ENCODE measurements at regions not wholly inside any gene's neighbourhood (a gene's known extent, or its start where the extent isn't known, plus 50 kb on each side); places are given as distances from the start of the nearest gene placed in this dataset.

DNA sequence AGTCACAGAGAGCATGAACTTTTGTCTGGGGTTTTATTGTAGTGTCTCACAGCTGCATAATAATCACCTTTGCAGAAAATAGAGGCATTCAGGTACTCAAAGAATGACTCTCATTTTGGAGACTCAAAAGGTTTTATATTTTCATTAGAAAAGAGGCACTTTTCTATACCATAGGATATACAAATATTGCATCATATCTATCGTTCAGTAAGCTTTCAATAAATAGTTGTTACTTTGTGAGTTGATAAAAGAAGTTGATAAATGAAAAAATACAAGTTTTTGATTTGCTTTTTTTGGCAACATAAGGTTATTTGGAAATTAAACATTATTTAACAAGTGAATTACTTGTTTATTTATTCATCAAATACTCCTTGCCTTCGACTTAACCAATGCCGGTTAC lies 279.9 kb downstream of the ARL4A start:
- H3K9ac ChIP-seq (ENCODE audit: low read depth, low read length) = no peak overlapping the region
- H3K27ac ChIP-seq (ENCODE audit: low read length) = no peak overlapping the region
- H3K9me3 ChIP-seq (ENCODE audit: insufficient read depth, low read length, severe bottlenecking) = no peaks in the 10 kb centered on the region
- ATAC-seq (ENCODE audit: insufficient read depth, low read depth) (no peak), DNase-seq (no peak)
- H4K20me1 ChIP-seq (ENCODE audit: insufficient read depth, low read length) = no peaks in the 10 kb centered on the region
- no peak for TF ChIP-seq EZH2 (IDR thresholded peaks at IDR 0.05; ENCODE audit: borderline replicate concordance, low read depth, low read length, severe bottlenecking)
- TF ChIP-seq, protein P1, sequence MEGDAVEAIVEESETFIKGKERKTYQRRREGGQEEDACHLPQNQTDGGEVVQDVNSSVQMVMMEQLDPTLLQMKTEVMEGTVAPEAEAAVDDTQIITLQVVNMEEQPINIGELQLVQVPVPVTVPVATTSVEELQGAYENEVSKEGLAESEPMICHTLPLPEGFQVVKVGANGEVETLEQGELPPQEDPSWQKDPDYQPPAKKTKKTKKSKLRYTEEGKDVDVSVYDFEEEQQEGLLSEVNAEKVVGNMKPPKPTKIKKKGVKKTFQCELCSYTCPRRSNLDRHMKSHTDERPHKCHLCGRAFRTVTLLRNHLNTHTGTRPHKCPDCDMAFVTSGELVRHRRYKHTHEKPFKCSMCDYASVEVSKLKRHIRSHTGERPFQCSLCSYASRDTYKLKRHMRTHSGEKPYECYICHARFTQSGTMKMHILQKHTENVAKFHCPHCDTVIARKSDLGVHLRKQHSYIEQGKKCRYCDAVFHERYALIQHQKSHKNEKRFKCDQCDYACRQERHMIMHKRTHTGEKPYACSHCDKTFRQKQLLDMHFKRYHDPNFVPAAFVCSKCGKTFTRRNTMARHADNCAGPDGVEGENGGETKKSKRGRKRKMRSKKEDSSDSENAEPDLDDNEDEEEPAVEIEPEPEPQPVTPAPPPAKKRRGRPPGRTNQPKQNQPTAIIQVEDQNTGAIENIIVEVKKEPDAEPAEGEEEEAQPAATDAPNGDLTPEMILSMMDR (IDR thresholded peaks at IDR 0.05; ENCODE audit: borderline replicate concordance, extremely low read depth, low read length, poor library complexity, severe bottlenecking) = no peak
- no peaks in the 10 kb centered on the region for H3K36me3 ChIP-seq (ENCODE audit: insufficient read depth, low read length)
- no peak overlapping the region for H2AFZ ChIP-seq (ENCODE audit: low read depth, low read length)
- no peak overlapping the region for H3K4me2 ChIP-seq (ENCODE audit: insufficient read depth, low read length)
- no peaks in the 10 kb centered on the region for H3K79me2 ChIP-seq (ENCODE audit: insufficient read depth, low read length)
- H3K4me1 ChIP-seq (ENCODE audit: insufficient read depth, low read length) = no peaks in the 10 kb centered on the region
- H3K27me3 ChIP-seq (ENCODE audit: insufficient read depth, low read length, poor library complexity) = no peaks in the 10 kb centered on the region
- no peak overlapping the region for H3K4me3 ChIP-seq (ENCODE audit: low read depth in 1 of 2, low read length in 2 of 2)

DNA sequence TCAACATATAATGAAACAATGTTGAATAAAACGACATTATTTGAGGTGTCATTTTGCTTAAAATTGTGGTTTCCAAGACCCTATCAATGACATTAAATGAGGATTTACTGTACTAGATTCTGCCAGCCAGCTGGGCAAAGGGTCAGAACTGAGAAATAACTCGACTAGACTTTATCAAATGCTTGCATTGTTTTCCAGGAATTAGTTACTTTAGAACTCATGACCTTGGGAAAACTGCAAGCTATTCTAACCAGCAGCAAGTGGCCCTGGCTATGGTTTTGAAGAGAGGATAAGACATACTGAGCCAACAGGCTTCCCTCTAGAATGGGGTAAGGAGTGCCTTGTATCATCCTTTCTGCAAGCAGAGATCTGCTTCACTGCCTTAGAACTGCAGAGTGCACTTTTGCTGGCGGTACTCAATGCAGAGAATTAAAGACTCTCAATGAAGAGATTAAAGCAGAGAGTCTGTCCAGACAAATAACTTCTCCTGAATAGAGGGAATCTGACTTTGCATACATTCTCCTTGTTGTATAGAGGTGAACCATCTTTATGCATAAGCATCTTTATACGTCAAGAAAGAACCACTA lies 281.5 kb downstream of the ARL4A start:
- DNase-seq (no peak), ATAC-seq (ENCODE audit: insufficient read depth, low read depth) (no peak)
- Histone ChIP-seq H3K79me2 (ENCODE audit: insufficient read depth, low read length) (no peaks in the 10 kb centered on the region), H3K36me3 (ENCODE audit: insufficient read depth, low read length) (no peaks in the 10 kb centered on the region), H3K4me1 (ENCODE audit: insufficient read depth, low read length) (no peaks in the 10 kb centered on the region), H3K27ac (ENCODE audit: low read length) (no peak overlapping the region), H3K9me3 (ENCODE audit: insufficient read depth, low read length, severe bottlenecking) (no peaks in the 10 kb centered on the region), H4K20me1 (ENCODE audit: insufficient read depth, low read length) (no peaks in the 10 kb centered on the region), H3K4me2 (ENCODE audit: insufficient read depth, low read length) (no peak overlapping the region), H3K9ac (ENCODE audit: low read depth, low read length) (no peak overlapping the region), H2AFZ (ENCODE audit: low read depth, low read length) (no peak overlapping the region), H3K27me3 (ENCODE audit: insufficient read depth, low read length, poor library complexity) (no peaks in the 10 kb centered on the region), H3K4me3 (ENCODE audit: low read depth in 1 of 2, low read length in 2 of 2) (no peak overlapping the region)
- TF ChIP-seq, protein P1 (IDR thresholded peaks at IDR 0.05; ENCODE audit: borderline replicate concordance, extremely low read depth, low read length, poor library complexity, severe bottlenecking) = no peak
- no peak for TF ChIP-seq EZH2 (IDR thresholded peaks at IDR 0.05; ENCODE audit: borderline replicate concordance, low read depth, low read length, severe bottlenecking)

DNA sequence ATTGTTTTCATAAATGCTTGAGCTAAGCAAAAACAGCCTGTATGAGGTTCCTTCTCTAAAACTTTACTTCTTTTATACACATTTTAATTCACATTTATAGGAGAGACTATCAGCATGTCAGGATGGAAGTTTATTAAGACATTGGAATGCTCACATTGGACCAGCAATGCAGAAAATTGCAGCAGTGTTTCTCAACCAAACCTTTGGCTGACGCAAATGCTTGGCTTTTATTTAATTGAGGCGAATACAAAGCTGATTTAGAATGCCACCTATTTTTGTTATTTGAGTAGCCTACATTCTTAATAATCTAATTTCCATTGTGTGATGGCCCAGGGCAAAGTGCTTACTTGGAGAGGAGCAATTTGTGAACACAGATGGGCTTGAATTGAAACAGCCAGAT lies 283.2 kb downstream of the ARL4A start:
- no peak overlapping the region for H2AFZ ChIP-seq (ENCODE audit: low read depth, low read length)
- no peaks in the 10 kb centered on the region for H3K27me3 ChIP-seq (ENCODE audit: insufficient read depth, low read length, poor library complexity)
- no peaks in the 10 kb centered on the region for H4K20me1 ChIP-seq (ENCODE audit: insufficient read depth, low read length)
- no peak for ATAC-seq (ENCODE audit: insufficient read depth, low read depth)
- no peak overlapping the region for H3K4me3 ChIP-seq (ENCODE audit: low read depth in 1 of 2, low read length in 2 of 2)
- no peak overlapping the region for H3K4me2 ChIP-seq (ENCODE audit: insufficient read depth, low read length)
- TF ChIP-seq EZH2 (IDR thresholded peaks at IDR 0.05; ENCODE audit: borderline replicate concordance, low read depth, low read length, severe bottlenecking) = no peak
- TF ChIP-seq, protein P1 (IDR thresholded peaks at IDR 0.05; ENCODE audit: borderline replicate concordance, extremely low read depth, low read length, poor library complexity, severe bottlenecking) = no peak
- H3K79me2 ChIP-seq (ENCODE audit: insufficient read depth, low read length) = no peaks in the 10 kb centered on the region
- no peak for DNase-seq
- H3K27ac ChIP-seq (ENCODE audit: low read length) = no peak overlapping the region
- no peaks in the 10 kb centered on the region for H3K4me1 ChIP-seq (ENCODE audit: insufficient read depth, low read length)
- H3K36me3 ChIP-seq (ENCODE audit: insufficient read depth, low read length) = no peaks in the 10 kb centered on the region
- H3K9me3 ChIP-seq (ENCODE audit: insufficient read depth, low read length, severe bottlenecking) = no peaks in the 10 kb centered on the region
- no peak overlapping the region for H3K9ac ChIP-seq (ENCODE audit: low read depth, low read length)

All from DND-41 (cell line).